Left cardiac atrium (tissue), 4 donors: ENCODE measurements at regions not wholly inside any gene's neighbourhood (a gene's known extent, or its start where the extent isn't known, plus 50 kb on each side); places are given as distances from the start of the nearest gene placed in this dataset.

Source experiments
- ATAC-seq, 2 donors: fragments of 200-7000 bp; cut with Tn5 transposase; one replicate each; pipeline ENCODE4 v1.9.1; 2020; ENCODE audit warnings: mild to moderate bottlenecking in 2 of 2, moderate library complexity in 2 of 2
- DNase-seq: peaks from one replicate; pipeline ENCODE4 v3.0.0-alpha.2; 2020
- intact Hi-C, 2 donors: fragments of 100-400 bp; cut with DNase I; formaldehyde crosslinking; loops; one replicate each; pipeline versions ENCODE4 v1.14.1 to v1.15.1; 2022 to 2023
- donor health status: DM: no; HTN: yes; CAD: no.
- donor health status: DM: no; HTN: yes; CAD: no; lungs with severe emphysema.
- donor health status: DM: yes; HTN: yes; CAD: no.
- donor health status: Dilated cardiomyopathy.

- no peak for DNase-seq
- ATAC-seq = no peak
- intact Hi-C loops = no loop called here
Measured at GRCh38 chr1:20405893-20406604, 80.0 kb downstream of the CAMK2N1 start.

GRCh38 chr1:20405051-20405754 lies 80.8 kb downstream of the CAMK2N1 start:
- ATAC-seq (no peak), DNase-seq (no peak)
- intact Hi-C loops = no loop called here
